SU-DHL-6 (cell line): ENCODE measurements at regions not wholly inside any gene's neighbourhood (a gene's known extent, or its start where the extent isn't known, plus 50 kb on each side); places are given as distances from the start of the nearest gene placed in this dataset.

Experiments used
- CTCF ChIP-seq: fragments of 200-600 bp; sonication (generic); IDR thresholded peaks from one replicate; pipeline ENCODE4 v1.5.1; 2017; ENCODE audit warnings: antibody characterized with exemption, mild to moderate bottlenecking, low read length, moderate library complexity; ENCODE audit not compliant: insufficient read depth, poor library complexity, severe bottlenecking
- EZH2phosphoT487 ChIP-seq: fragments of 200-600 bp; sonication (generic), shearing (Covaris generic); conservative IDR thresholded peaks from 2 replicates; pipeline ENCODE4 v1.6.1; 2018; ENCODE audit warnings: mild to moderate bottlenecking, antibody characterized with exemption, low read length, moderate library complexity, mixed read lengths

GRCh38 chr2:75381032-75381431 lies 179.7 kb downstream of the EVA1A start:
- TF ChIP-seq CTCF (no peak), EZH2phosphoT487 (no peak)
